ENCODE measurements at regions not wholly inside any gene's neighbourhood (a gene's known extent, or its start where the extent isn't known, plus 50 kb on each side); places are given as distances from the start of the nearest gene placed in this dataset.
A peak's percentile ranks its signal among the peaks of the same experiment; 100 is the strongest.
"Not testable (repeated sequence)": the region's sequence is repeated elsewhere in the genome, so short reads cannot be mapped to it uniquely, and the experiment has no call there.

- no peak for DNase-seq
These were observed 808.0 kb upstream of the SOX11 start for GRCh38 chr2:4884117-4884571.

GRCh38 chr2:4891394-4891793 is 800.8 kb upstream of the SOX11 start:
- DNase-seq, result no peak

- no peak for DNase-seq
These were observed 796.8 kb upstream of the SOX11 start for GRCh38 chr2:4895371-4895770.

- DNase-seq, result no peak
These were observed 793.5 kb upstream of the SOX11 start for GRCh38 chr2:4898706-4899105.

GRCh38 chr2:4900242-4900641 is 791.9 kb upstream of the SOX11 start:
- no peak for DNase-seq

GRCh38 chr2:4900861-4901770 is 791.1 kb upstream of the SOX11 start:
- DNase-seq, result no peak

- DNase-seq, result no peak
These were observed 788.4 kb upstream of the SOX11 start for GRCh38 chr2:4903656-4904348.

GRCh38 chr2:4908461-4908860 is 783.7 kb upstream of the SOX11 start:
- DNase-seq, result peak; percentile 62

GRCh38 chr2:4909346-4910009 is 782.7 kb upstream of the SOX11 start:
- no peak for DNase-seq

GRCh38 chr2:4914036-4914435 is 778.1 kb upstream of the SOX11 start:
- DNase-seq, result no peak

GRCh38 chr2:4914551-4914950 is 777.6 kb upstream of the SOX11 start:
- DNase-seq, result no peak

- DNase-seq, result no peak
These were observed 776.8 kb upstream of the SOX11 start for GRCh38 chr2:4915357-4915756.

- no peak for DNase-seq
These were observed 776.1 kb upstream of the SOX11 start for GRCh38 chr2:4916094-4916493.

GRCh38 chr2:4930704-4931103 is 761.5 kb upstream of the SOX11 start:
- no peak for DNase-seq

GRCh38 chr2:4931721-4932365 is 760.3 kb upstream of the SOX11 start:
- no peak for DNase-seq

- not testable (repeated sequence) for DNase-seq
These were observed 756.9 kb upstream of the SOX11 start for GRCh38 chr2:4935291-4935690.

GRCh38 chr2:4937550-4937949 is 754.6 kb upstream of the SOX11 start:
- no peak for DNase-seq

- no peak for DNase-seq
These were observed 754.0 kb upstream of the SOX11 start for GRCh38 chr2:4938206-4938605.

- DNase-seq, result no peak
These were observed 749.7 kb upstream of the SOX11 start for GRCh38 chr2:4942441-4942840.

- DNase-seq, result no peak
These were observed 744.3 kb upstream of the SOX11 start for GRCh38 chr2:4947911-4948310.

GRCh38 chr2:4951368-4951767 is 740.8 kb upstream of the SOX11 start:
- no peak for DNase-seq

- no peak for DNase-seq
These were observed 733.0 kb upstream of the SOX11 start for GRCh38 chr2:4959219-4959618.

- DNase-seq, result no peak
These were observed 729.8 kb upstream of the SOX11 start for GRCh38 chr2:4962419-4962818.
